ENCODE measurements at regions not wholly inside any gene's neighbourhood (a gene's known extent, or its start where the extent isn't known, plus 50 kb on each side); places are given as distances from the start of the nearest gene placed in this dataset.

GRCh38 chr3:4029135-4029534, 229.9 kb downstream of the LRRN1 start:
- DNase-seq (ENCODE audit: low spot score): no peak

DNA sequence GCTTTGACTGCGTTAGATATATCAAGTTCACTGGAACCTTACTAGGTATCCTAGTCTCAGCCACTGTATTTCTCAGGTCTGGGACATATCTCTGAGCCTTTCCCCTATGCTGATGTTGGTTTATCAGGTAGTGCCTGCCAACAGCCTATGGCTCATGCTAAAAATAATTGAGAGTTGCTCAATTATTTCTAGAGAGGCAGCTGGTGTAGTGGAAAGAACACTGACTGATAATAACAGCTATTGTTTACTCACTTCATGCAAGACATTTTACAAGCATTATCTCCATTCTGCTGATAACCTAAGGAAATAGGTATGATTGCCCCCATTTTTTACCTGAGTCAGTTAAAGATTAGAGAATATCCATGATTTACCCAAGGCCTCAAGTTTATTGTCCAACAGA, 231.4 kb downstream of the LRRN1 start:
- DNase-seq (ENCODE audit: low spot score): no peak

DNA sequence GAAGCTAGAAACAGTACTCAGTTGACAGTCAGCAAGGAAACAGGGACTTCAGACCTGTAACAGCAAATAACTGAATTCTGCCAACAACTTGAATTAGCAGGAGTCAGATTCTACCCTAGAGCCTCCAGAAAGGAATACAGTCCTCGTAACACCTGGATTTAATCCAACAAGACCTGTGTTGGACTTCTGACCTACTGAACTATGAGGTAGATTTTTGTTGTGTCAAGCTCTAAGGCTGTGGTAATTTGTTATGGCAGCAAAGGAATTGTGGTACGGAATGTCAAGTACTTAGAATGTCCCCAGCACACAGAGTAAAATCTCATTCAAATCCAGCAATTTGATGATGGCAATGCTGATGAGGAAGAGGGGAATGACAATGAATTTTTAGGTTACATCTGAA, 234.1 kb downstream of the LRRN1 start:
- DNase-seq (ENCODE audit: low spot score): no peak

DNA sequence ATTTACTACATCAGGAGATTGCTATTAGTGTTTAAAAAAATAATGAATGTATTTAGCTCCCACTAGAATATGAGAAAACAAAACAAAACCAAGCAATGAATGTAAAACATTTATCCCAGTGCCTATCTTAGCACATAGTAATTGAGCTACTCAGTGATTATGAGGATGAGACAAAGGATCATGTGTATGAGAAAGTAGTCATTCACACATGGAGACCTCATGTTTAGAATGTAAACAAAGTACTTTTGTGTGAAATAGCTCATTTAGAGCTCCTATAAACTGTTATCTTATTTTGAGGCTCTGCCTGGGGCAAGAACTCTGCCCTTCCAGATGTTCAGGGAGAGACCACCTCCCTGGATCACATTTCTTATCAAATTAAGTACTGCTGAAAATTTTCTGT, 236.8 kb downstream of the LRRN1 start:
- DNase-seq (ENCODE audit: low spot score): no peak

- DNase-seq (ENCODE audit: low spot score): no peak
Measured at GRCh38 chr3:4038351-4038750, 239.1 kb downstream of the LRRN1 start.

DNA sequence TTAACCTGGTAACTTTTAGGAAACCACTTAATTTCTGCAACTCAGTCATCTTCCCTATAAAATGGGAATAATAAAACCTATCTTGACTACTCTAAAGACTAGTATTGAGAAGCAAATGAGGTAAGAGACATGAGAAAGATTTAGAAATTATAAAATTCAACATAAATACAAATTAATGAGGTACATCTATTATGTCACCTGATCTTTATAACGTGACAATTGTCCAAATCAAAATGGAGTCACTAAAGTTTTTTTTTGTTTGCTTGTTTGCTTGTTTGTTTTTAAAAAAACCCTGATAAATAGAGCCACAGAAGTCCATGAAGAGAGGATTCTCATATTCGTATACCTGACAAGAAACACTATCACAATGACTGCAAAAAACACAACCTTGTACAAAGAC, 242.8 kb downstream of the LRRN1 start:
- DNase-seq (ENCODE audit: low spot score): no peak

DNA sequence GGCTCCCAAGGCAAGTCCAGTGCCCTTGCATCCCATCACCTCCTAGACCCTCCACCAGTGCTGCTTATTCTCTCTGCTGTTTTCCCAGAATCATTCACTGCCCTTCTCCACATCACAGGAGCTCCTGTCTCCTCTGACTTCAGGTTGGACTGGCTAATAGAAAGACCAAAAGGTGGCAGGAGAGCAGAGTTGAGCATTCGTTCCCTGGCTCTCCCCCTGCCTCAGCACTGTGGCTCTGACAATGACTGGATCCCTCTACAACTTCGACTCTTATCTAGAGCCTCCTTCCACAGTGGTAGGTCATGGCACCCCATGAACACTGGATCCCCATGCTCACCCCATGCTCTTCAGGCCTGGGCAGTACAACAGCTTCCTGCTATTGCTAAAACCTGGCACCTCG, 243.6 kb downstream of the LRRN1 start:
- no peak for DNase-seq (ENCODE audit: low spot score)

GRCh38 chr3:4043867-4044575, 244.8 kb downstream of the LRRN1 start:
- peak; percentile 7 for DNase-seq (ENCODE audit: low spot score)

DNA sequence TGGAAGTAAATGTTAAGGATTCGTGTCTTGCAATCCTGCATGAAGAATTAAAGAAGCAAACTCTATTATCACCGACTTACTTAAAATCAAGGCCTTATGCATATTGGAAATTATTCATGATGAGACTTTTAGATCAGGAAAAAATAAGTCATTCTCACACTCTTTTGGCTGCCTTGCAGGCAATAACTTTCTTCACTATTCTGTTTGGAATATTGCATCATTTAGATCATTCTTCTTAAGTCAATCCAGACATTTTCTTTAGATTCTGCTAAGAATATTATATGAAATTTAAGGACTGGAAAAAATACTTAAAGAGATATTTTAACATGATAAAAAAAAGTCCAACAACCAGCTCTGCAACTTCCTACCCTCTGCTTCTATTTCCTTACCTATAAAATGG, 245.4 kb downstream of the LRRN1 start:
- no peak for DNase-seq (ENCODE audit: low spot score)

DNA sequence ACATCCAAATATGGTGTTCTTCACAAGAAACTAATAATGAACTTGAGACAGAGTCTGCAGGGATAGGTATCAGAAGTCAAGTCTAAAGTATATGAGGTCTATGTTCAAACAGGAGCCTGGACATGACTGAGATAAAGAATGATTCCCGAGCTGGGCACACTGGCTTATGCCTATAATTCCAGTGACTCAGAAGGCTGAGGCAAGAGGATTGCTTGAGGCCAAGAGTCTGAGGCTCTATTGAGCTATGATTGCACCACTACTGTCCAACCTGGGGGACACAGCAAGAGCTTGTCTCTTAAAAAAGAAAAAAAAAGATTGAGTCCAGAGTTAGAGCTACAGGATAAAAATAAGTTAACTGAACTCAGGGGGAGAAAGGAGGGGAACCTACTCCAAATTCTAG, 246.5 kb downstream of the LRRN1 start:
- DNase-seq (ENCODE audit: low spot score): no peak

DNA sequence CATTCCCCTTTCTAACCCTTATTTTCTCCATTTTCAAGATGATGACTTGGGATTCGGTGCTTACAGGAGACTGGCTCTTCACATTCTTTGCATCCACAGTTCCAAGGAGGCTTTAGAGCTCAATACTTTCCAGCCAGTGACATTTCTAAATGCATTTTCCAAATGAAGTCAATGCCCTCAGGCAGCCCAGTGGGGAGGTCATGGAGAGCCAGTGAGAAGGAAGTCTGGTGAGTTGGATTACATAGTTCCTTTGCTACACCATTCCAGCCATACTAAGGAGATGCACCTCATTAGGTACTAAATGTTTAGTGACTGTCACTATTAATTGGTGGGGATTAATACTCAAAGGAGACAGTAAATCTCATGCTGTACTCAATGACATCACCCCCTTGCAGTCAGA, 248.1 kb downstream of the LRRN1 start:
- DNase-seq (ENCODE audit: low spot score): no peak

DNA sequence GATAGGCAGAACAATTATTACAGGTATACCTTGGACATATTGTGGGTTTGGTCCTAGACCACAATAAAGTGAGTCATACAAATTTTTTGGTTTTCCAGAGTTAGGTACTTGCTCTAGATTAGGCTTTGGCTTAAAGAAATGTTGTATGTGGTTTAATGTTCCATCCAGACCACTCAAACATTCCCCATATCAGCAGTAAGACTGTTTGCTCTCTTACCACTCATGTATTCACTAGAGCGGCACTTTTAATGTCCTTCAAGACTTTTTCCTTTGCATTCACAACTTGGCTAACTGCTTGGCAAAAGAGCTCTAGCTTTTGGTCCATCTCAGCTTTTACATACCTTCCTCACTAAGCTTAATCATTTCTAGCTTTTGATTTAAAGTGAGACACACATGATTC, 250.5 kb upstream of the SETMAR start:
- no peak for DNase-seq (ENCODE audit: low spot score)

DNA sequence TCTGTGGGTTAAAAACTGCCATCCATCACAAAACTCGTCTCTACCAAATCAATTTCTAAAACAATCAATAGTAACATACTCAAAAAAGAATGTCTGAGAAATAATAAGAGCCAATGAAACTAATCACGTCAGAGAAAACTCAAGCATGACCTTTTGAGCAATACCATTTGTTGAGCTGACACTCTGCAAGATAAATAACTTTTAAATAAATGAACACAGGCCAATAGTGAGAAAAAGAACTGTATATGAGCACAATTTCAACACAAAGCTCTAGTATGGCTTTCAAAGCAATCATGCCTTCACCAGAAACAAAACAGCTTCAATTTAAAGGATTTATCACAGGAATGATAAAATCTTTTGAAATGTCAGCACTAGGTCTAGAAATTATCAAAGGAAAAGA, 249.2 kb upstream of the SETMAR start:
- DNase-seq (ENCODE audit: low spot score): no peak

GRCh38 chr3:4060064-4060463, 243.1 kb upstream of the SETMAR start:
- DNase-seq (ENCODE audit: low spot score): no peak

DNA sequence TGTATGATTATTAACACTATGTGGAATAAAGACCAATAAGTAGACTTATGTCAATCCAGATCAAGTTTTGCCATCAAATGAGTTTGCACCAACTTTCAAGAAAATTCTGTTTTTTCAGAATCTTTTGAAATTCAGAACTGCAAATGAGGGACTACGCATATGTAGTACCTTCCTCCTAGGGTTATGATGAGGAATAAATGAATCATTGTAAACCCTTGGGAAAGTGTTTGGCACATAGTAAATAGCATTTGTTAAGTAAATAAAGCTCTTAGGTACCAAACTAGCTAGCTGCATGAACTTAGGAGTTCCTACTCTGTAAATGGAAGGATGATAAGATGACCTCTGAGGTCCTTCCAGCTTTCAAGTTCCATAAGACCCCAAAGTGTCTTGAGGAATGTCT, 242.6 kb upstream of the SETMAR start:
- no peak for DNase-seq (ENCODE audit: low spot score)

DNA sequence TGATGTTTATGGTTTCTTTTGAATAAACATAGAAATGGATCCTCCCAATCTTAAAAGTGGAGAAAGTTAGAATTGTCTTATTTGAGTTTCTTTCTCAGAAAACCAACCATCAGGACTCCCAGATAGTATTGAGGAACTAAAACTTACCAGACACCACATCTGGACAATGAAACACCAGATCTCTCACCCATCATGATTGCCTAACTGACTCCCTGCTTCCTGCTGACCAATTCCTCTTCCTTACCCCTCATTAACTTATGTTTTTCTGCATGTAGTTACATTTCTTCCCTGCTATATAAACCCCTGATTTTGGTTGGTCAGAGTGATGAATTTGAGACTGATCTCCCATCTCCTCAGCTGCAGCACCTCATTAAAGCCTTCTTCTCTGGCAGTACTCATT, 242.0 kb upstream of the SETMAR start:
- no peak for DNase-seq (ENCODE audit: low spot score)

GRCh38 chr3:4061783-4062360, 241.3 kb upstream of the SETMAR start:
- DNase-seq (ENCODE audit: low spot score): no peak

DNA sequence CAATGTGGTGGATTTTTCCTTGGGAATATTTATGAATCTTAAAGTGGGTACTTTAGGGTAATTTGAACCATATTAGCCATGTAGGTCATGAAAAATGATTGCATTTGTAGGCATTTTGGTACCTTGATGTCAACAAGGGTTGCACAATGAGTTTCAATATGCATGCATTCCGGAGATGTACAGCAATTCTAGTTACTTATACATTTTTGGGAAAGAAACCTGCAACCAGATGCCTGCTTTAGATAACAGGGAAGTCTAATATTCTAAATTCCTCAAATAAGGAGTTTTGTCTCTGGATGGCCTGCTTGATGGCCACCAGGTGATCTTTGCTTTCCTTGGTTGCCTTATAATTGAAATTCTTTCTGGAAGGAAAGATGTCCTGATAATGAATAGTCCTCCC, 240.5 kb upstream of the SETMAR start:
- no peak for DNase-seq (ENCODE audit: low spot score)

- no peak for DNase-seq (ENCODE audit: low spot score)
Measured at GRCh38 chr3:4063916-4064574, 239.1 kb upstream of the SETMAR start.

- DNase-seq (ENCODE audit: low spot score): no peak
Measured at GRCh38 chr3:4065085-4065484, 238.1 kb upstream of the SETMAR start.

DNA sequence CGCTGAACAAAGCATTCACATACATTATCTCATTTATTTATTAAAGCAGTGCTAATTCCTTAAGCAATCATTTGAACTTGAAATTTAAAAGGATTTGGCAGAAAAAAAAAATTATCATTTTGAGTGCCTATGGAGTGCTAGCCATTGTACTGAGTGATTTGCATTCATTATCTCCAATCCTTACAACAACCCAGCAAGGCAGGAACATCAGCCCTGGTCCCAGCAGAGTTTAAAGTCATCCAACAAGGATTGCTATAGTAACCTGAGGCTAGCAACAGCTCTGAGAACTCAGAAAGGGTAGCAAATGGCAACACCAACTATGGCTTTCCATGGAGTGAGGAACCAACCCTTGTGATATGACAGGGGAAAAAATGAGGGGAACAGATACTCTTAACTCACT, 237.6 kb upstream of the SETMAR start:
- DNase-seq (ENCODE audit: low spot score): no peak

- DNase-seq (ENCODE audit: low spot score): no peak
Measured at GRCh38 chr3:4067893-4068292, 235.3 kb upstream of the SETMAR start.

GRCh38 chr3:4069796-4070195, 233.4 kb upstream of the SETMAR start:
- no peak for DNase-seq (ENCODE audit: low spot score)

All from AG20443 (cell line).